Ovary (tissue), 3 donors: ENCODE measurements at regions not wholly inside any gene's neighbourhood (a gene's known extent, or its start where the extent isn't known, plus 50 kb on each side); places are given as distances from the start of the nearest gene placed in this dataset.

Source experiments
- CTCF ChIP-seq, 3 donors: fragments of 450-650 bp in 2 of 3; fragments of 200-600 bp in 1 of 3; IDR thresholded peaks; one replicate each; pipeline versions ENCODE4 v1.5.1 to v1.8.0; 2016 to 2022; ENCODE audit warnings: antibody characterized with exemption in 3 of 3, mild to moderate bottlenecking in 1 of 3
- EP300 ChIP-seq: sonication (generic); formaldehyde crosslinking; IDR thresholded peaks from one replicate; pipeline ENCODE4 v1.6.1; 2017; ENCODE audit warnings: antibody characterized with exemption
- donor health status: DM: no; HTN: no; CAD: no.

- TF ChIP-seq CTCF (IDR thresholded peaks at IDR 0.05) (no peak), EP300 (no peak)
These were observed 112.7 kb upstream of the NANOS1 start for GRCh38 chr10:118916777-118917176.
